ENCODE measurements at regions not wholly inside any gene's neighbourhood (a gene's known extent, or its start where the extent isn't known, plus 50 kb on each side); places are given as distances from the start of the nearest gene placed in this dataset.

DNA sequence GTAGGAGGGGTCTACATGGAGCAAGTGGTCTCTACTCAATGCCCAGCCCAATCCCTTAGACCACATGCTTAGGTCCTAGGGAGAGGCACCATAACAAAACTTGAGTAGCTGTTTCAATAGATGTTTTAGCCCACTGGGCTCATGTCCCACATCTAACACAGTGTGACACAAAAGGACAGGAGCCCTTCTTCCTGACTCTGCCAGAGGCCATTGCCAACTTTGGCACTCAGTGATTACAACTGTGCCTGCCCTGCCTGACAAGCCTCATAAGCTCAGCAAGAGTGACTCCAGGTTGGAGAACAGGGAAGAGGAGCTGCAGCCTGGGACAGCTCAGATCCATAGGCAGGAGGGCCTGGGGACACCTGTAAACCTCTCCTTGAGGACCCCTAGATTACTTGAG is 230.8 kb downstream of the ENC1 start:
- TF ChIP-seq CTCF (IDR thresholded peaks at IDR 0.05; ENCODE audit: unreplicated experiment): no peak
- no peak overlapping the region for H3K27ac Mint-ChIP-seq (ENCODE audit: unreplicated experiment)
- peaks cover 41% of the 10 kb centered on the region for H3K4me1 Mint-ChIP-seq (ENCODE audit: unreplicated experiment)
- no peak for DNase-seq (ENCODE audit: low spot score)
- H3K4me3 Mint-ChIP-seq (ENCODE audit: unreplicated experiment): no peak overlapping the region
- no peaks in the 10 kb centered on the region for H3K27me3 Mint-ChIP-seq (ENCODE audit: unreplicated experiment)
- H3K9me3 Mint-ChIP-seq (ENCODE audit: unreplicated experiment): no peaks in the 10 kb centered on the region
- no peaks in the 10 kb centered on the region for H3K36me3 Mint-ChIP-seq (ENCODE audit: low read depth, unreplicated experiment)

DNA sequence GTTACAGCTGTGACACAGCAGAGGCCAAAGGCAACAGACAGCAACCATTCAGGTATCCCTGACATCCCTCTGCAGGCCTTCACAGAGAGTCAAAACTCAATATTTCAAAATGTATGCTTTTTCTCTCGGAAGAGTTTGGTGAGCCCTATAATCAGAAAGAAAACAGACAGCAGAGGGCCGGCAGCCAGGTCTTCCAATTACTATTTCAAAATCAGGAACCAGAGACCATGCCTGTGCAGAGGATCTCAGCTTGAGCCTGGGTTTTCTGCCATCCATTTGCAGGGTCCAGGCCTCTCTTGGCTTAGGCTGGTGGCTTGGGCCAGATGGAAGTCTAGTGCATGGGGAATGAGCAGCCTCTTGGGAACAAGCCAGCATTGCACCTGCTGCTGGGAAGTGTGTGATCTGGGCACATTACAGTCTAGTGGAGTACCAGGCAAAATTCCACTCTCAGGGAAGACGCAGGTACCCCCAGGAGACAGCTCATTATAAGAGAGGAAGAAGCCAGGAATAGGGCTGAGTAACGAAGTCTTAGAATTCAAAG is 231.3 kb downstream of the ENC1 start:
- no peak for DNase-seq (ENCODE audit: low spot score)
- no peak for TF ChIP-seq CTCF (IDR thresholded peaks at IDR 0.05; ENCODE audit: unreplicated experiment)
- no peaks in the 10 kb centered on the region for H3K27me3 Mint-ChIP-seq (ENCODE audit: unreplicated experiment)
- H3K9me3 Mint-ChIP-seq (ENCODE audit: unreplicated experiment): no peaks in the 10 kb centered on the region
- no peaks in the 10 kb centered on the region for H3K36me3 Mint-ChIP-seq (ENCODE audit: low read depth, unreplicated experiment)
- peaks cover 36% of the 10 kb centered on the region for H3K4me1 Mint-ChIP-seq (ENCODE audit: unreplicated experiment)
- no peak overlapping the region for H3K27ac Mint-ChIP-seq (ENCODE audit: unreplicated experiment)
- H3K4me3 Mint-ChIP-seq (ENCODE audit: unreplicated experiment): no peak overlapping the region

DNA sequence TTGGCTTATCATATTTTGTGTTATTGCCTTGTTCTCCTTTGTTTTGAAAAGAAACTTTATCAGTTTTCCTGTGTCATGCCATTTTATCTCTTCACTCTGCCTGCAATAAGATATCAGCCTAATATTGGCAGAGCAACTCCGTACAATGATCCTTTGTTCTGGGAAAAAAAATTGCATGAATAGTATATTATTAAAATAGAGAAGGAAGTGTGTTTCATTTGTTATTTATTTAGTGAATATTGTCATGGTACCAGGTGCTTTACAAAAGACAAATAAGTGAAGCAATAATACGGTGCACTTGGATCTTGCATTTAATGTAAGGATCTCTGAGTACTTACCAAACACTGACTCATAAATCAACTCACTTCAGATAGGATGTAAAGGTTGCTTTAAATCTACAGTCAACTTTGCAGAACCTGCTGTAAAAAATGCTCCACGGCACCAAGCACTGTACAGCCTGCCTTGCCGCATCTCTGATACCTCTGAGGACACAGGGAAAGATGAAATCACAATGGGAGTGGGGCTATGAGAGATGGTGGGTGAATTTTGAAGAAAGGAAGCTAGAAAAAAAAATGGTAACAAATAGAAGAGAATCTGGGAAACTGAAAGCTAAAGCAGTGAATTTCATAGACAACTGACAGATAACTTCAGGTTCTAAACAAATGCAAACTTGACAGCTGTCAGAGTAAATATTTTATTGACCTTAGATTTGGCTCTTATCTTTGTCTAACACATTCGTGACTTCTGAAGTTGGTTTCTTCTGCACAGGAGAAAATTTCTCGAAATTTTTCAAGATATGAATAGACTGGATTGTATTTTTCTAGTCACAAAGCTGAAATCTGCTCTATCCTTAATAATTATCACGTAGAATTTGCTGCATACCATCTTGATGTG is 232.1 kb downstream of the ENC1 start:
- H3K27ac Mint-ChIP-seq (ENCODE audit: unreplicated experiment): no peak overlapping the region
- H3K36me3 Mint-ChIP-seq (ENCODE audit: low read depth, unreplicated experiment): no peaks in the 10 kb centered on the region
- DNase-seq (ENCODE audit: low spot score): no peak
- no peak for TF ChIP-seq CTCF (IDR thresholded peaks at IDR 0.05; ENCODE audit: unreplicated experiment)
- H3K4me1 Mint-ChIP-seq (ENCODE audit: unreplicated experiment): peaks cover 31% of the 10 kb centered on the region
- H3K4me3 Mint-ChIP-seq (ENCODE audit: unreplicated experiment): no peak overlapping the region
- H3K27me3 Mint-ChIP-seq (ENCODE audit: unreplicated experiment): no peaks in the 10 kb centered on the region
- no peaks in the 10 kb centered on the region for H3K9me3 Mint-ChIP-seq (ENCODE audit: unreplicated experiment)

DNA sequence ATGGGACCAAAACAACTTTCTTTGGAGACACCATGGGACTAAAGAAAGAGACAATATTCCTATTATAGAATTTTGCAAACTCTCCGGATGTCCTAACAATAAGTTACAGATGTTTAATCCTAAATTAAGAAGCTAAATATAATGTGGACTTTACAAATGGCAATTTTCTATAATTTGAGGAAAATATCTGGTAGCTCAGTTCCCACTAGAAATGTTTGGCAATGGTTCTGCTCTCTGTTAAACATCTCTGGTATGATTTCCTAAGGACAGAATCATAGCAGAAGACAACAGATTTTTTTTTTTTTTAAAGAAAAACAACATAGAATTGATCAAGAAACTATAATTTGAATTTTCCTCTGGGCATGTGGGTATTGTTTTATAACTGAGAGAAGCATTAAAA is 232.8 kb downstream of the ENC1 start:
- DNase-seq (ENCODE audit: low spot score): no peak
- no peak overlapping the region for H3K27ac Mint-ChIP-seq (ENCODE audit: unreplicated experiment)
- H3K4me3 Mint-ChIP-seq (ENCODE audit: unreplicated experiment): no peak overlapping the region
- no peaks in the 10 kb centered on the region for H3K9me3 Mint-ChIP-seq (ENCODE audit: unreplicated experiment)
- H3K36me3 Mint-ChIP-seq (ENCODE audit: low read depth, unreplicated experiment): no peaks in the 10 kb centered on the region
- H3K4me1 Mint-ChIP-seq (ENCODE audit: unreplicated experiment): peaks cover 25% of the 10 kb centered on the region
- no peaks in the 10 kb centered on the region for H3K27me3 Mint-ChIP-seq (ENCODE audit: unreplicated experiment)
- TF ChIP-seq CTCF (IDR thresholded peaks at IDR 0.05; ENCODE audit: unreplicated experiment): no peak

- Mint-ChIP-seq H3K4me3 (ENCODE audit: unreplicated experiment) (no peak overlapping the region), H3K9me3 (ENCODE audit: unreplicated experiment) (no peaks in the 10 kb centered on the region), H3K27ac (ENCODE audit: unreplicated experiment) (no peak overlapping the region)
Measured at GRCh38 chr5:74406844-74407243, 233.7 kb downstream of the ENC1 start.

More at GRCh38 chr5:74406844-74407243, 233.7 kb downstream of the ENC1 start:
- Mint-ChIP-seq H3K27me3 (ENCODE audit: unreplicated experiment) (no peaks in the 10 kb centered on the region), H3K4me1 (ENCODE audit: unreplicated experiment) (peaks cover 20% of the 10 kb centered on the region), H3K36me3 (ENCODE audit: low read depth, unreplicated experiment) (no peaks in the 10 kb centered on the region)
- no peak for DNase-seq (ENCODE audit: low spot score)
- no peak for TF ChIP-seq CTCF (IDR thresholded peaks at IDR 0.05; ENCODE audit: unreplicated experiment)

Data from endothelial cell (in vitro differentiated cells).